Esophagus muscularis mucosa (tissue), 4 donors: ENCODE measurements at regions not wholly inside any gene's neighbourhood (a gene's known extent, or its start where the extent isn't known, plus 50 kb on each side); places are given as distances from the start of the nearest gene placed in this dataset.

Source experiments
- DNase-seq: peaks from one replicate; pipeline ENCODE4 v3.0.0-alpha.2; 2017; ENCODE audit errors: extremely low spot score
- H3K27ac ChIP-seq, 4 donors: fragments of 200-600 bp; sonication (generic); replicated peaks in 1 of 4; 1 replicate in 3 of 4; 2 replicates in 1 of 4; pipeline ENCODE4 v1.5.1; 2016 to 2019; ENCODE audit warnings: mild to moderate bottlenecking in 1 of 4
- H3K27me3 ChIP-seq, 4 donors: fragments of 200-600 bp; sonication (generic); one replicate each; pipeline versions ENCODE4 v1.5.1 to v1.6.0; 2016 to 2019
- H3K36me3 ChIP-seq, 4 donors: fragments of 200-600 bp; sonication (generic); one replicate each; pipeline ENCODE4 v1.5.1; 2016 to 2019
- H3K4me1 ChIP-seq, 4 donors: fragments of 200-600 bp; sonication (generic); one replicate each; pipeline ENCODE4 v1.5.1; 2016 to 2019
- H3K4me3 ChIP-seq, 4 donors: fragments of 200-600 bp; sonication (generic); 1 replicate in 2 of 4; 2 replicates in 2 of 4; pipeline ENCODE4 v1.5.1; 2016 to 2019; ENCODE audit warnings: mild to moderate bottlenecking in 4 of 4, moderate library complexity in 1 of 4
- H3K9me3 ChIP-seq, 4 donors: fragments of 200-600 bp; sonication (generic); 1 replicate in 3 of 4; 2 replicates in 1 of 4; pipeline ENCODE4 v1.5.1; 2016 to 2019
- CTCF ChIP-seq, 3 experiments: fragments of 200-600 bp in 2 of 3; fragments of 450-650 bp in 1 of 3; sonication (generic) in 2 of 3; IDR thresholded peaks; one replicate each; pipeline ENCODE4 v1.5.1; 2017 to 2019; ENCODE audit warnings: antibody characterized with exemption in 3 of 3, mild to moderate bottlenecking in 2 of 3, moderate library complexity in 1 of 3
- EP300 ChIP-seq: sonication (generic); formaldehyde crosslinking; IDR thresholded peaks from one replicate; pipeline ENCODE4 v1.6.1; 2017; ENCODE audit warnings: antibody characterized with exemption
- POLR2A ChIP-seq: fragments of 450-650 bp; IDR thresholded peaks from one replicate; pipeline ENCODE4 v1.6.1; 2017; ENCODE audit warnings: antibody characterized with exemption, moderate library complexity, mild to moderate bottlenecking, low read depth
- POLR2AphosphoS5 ChIP-seq, 2 donors: sonication (generic); formaldehyde crosslinking; IDR thresholded peaks; one replicate each; pipeline ENCODE4 v1.6.1; 2017; ENCODE audit warnings: antibody characterized with exemption in 2 of 2
- WGBS: methylation state at CpG from one replicate; pipeline ENCODE4 v1.1.5; 2018; 5-methylcytosine and 5-hydroxymethylcytosine counted together
- intact Hi-C: fragments of 100-400 bp; cut with DNase I; formaldehyde crosslinking; loops from one replicate; pipeline ENCODE4 v1.15.1; 2023

GRCh38 chr6:93086351-93086750 is 333.0 kb downstream of the EPHA7 start:
- TF ChIP-seq POLR2AphosphoS5 (IDR thresholded peaks at IDR 0.05) (no peak), CTCF (IDR thresholded peaks at IDR 0.05) (no peak), EP300 (no peak), POLR2A (no peak)
- Histone ChIP-seq H3K4me3 (no peak overlapping the region), H3K9me3 (no peaks in the 10 kb centered on the region), H3K27ac (peak overlapping the region in 2 of 4 donors; percentile 7 to 24), H3K36me3 (no peaks in the 10 kb centered on the region), H3K4me1 (peaks cover 0 to 56% (median 41%) of the 10 kb centered on the region in 4 donors), H3K27me3 (no peaks in the 10 kb centered on the region)
- no peak for DNase-seq
- intact Hi-C loops, result loop anchor here (10.0 kb wide), 1 partner anchor 328 kb away; the partner anchor contains the start of gene EPHA7

GRCh38 chr6:93083337-93084230 is 335.8 kb downstream of the EPHA7 start:
- 34% methylated on average over 1 of the region's 1 CpG for WGBS
- TF ChIP-seq POLR2A, result no peak
- no peak for TF ChIP-seq POLR2AphosphoS5 (IDR thresholded peaks at IDR 0.05)
- no peak for TF ChIP-seq CTCF (IDR thresholded peaks at IDR 0.05)
- no peak for TF ChIP-seq EP300
- no peaks in the 10 kb centered on the region for H3K27me3 ChIP-seq
- no peaks in the 10 kb centered on the region for H3K9me3 ChIP-seq
- H3K4me1 ChIP-seq, result peaks cover 0 to 45% (median 29%) of the 10 kb centered on the region in 4 donors
- H3K4me3 ChIP-seq, result no peak overlapping the region
- H3K27ac ChIP-seq, result peak overlapping the region in 1 of 4 donors; percentile 2
- no peaks in the 10 kb centered on the region for H3K36me3 ChIP-seq
- intact Hi-C loops, result loop anchor here (10.0 kb wide), 1 partner anchor 331 kb away; the partner anchor contains the start of gene EPHA7
- DNase-seq, result no peak

GRCh38 chr6:93081901-93082300 is 337.5 kb downstream of the EPHA7 start:
- 78% methylated on average over 3 of the region's 3 CpGs for WGBS
- TF ChIP-seq POLR2A, result no peak
- no peak for TF ChIP-seq EP300
- TF ChIP-seq CTCF (IDR thresholded peaks at IDR 0.05), result no peak
- TF ChIP-seq POLR2AphosphoS5 (IDR thresholded peaks at IDR 0.05), result no peak
- Histone ChIP-seq H3K4me3 (no peak overlapping the region), H3K27me3 (no peaks in the 10 kb centered on the region), H3K9me3 (no peaks in the 10 kb centered on the region), H3K27ac (no peak overlapping the region), H3K4me1 (peaks cover 0 to 29% (median 16%) of the 10 kb centered on the region in 4 donors), H3K36me3 (no peaks in the 10 kb centered on the region)
- intact Hi-C loops, result loop anchor here (10.0 kb wide), 1 partner anchor 333 kb away; the partner anchor contains the start of gene EPHA7
- no peak for DNase-seq

- Histone ChIP-seq H3K4me1 (peaks cover 0 to 19% (median 13%) of the 10 kb centered on the region in 4 donors), H3K27ac (no peak overlapping the region), H3K9me3 (no peaks in the 10 kb centered on the region), H3K36me3 (no peaks in the 10 kb centered on the region), H3K4me3 (no peak overlapping the region), H3K27me3 (no peaks in the 10 kb centered on the region)
- intact Hi-C loops, result no loop called here
- TF ChIP-seq EP300 (no peak), POLR2AphosphoS5 (IDR thresholded peaks at IDR 0.05) (no peak), POLR2A (no peak), CTCF (IDR thresholded peaks at IDR 0.05) (no peak)
- no peak for DNase-seq
- WGBS, result 74% methylated on average over 1 of the region's 1 CpG
Measured at GRCh38 chr6:93079061-93079460, 340.3 kb downstream of the EPHA7 start.
